Chondrocyte (in vitro differentiated cells): ENCODE measurements at regions not wholly inside any gene's neighbourhood (a gene's known extent, or its start where the extent isn't known, plus 50 kb on each side); places are given as distances from the start of the nearest gene placed in this dataset.
"Not testable (repeated sequence)": the region's sequence is repeated elsewhere in the genome, so short reads cannot be mapped to it uniquely, and the experiment has no call there.

ENCODE experiments used
- DNase-seq: peaks from one replicate; pipeline ENCODE4 v3.0.0; 2021; ENCODE audit warnings: mixed read lengths, low spot score
- H3K27ac Mint-ChIP-seq: one replicate; pipeline ENCODE4 v1.8.0; 2021; ENCODE audit warnings: mild to moderate bottlenecking, moderate library complexity, mixed read lengths; ENCODE audit not compliant: unreplicated experiment
- H3K27me3 Mint-ChIP-seq: 2 replicates; pipeline ENCODE4 v1.8.0; 2021; ENCODE audit warnings: low read depth, mixed read lengths
- H3K36me3 Mint-ChIP-seq: 2 replicates; pipeline ENCODE4 v1.8.0; 2021; ENCODE audit warnings: low read depth, mixed read lengths
- H3K4me1 Mint-ChIP-seq: 2 replicates; pipeline ENCODE4 v1.8.0; 2021; ENCODE audit warnings: low read depth, mild to moderate bottlenecking, mixed read lengths
- H3K4me3 Mint-ChIP-seq: one replicate; pipeline ENCODE4 v1.8.0; 2021; ENCODE audit warnings: mild to moderate bottlenecking, moderate library complexity, mixed read lengths; ENCODE audit not compliant: unreplicated experiment
- H3K9me3 Mint-ChIP-seq: 2 replicates; pipeline ENCODE4 v1.8.0; 2021; ENCODE audit warnings: low read depth, mixed read lengths
- TF ChIP-seq, protein P1 (sequence below): fragments of 200-600 bp; sonication (generic); IDR thresholded peaks from 2 replicates; pipeline ENCODE4 v1.5.0; 2021; ENCODE audit warnings: antibody characterized with exemption, mild to moderate bottlenecking, moderate library complexity

DNA sequence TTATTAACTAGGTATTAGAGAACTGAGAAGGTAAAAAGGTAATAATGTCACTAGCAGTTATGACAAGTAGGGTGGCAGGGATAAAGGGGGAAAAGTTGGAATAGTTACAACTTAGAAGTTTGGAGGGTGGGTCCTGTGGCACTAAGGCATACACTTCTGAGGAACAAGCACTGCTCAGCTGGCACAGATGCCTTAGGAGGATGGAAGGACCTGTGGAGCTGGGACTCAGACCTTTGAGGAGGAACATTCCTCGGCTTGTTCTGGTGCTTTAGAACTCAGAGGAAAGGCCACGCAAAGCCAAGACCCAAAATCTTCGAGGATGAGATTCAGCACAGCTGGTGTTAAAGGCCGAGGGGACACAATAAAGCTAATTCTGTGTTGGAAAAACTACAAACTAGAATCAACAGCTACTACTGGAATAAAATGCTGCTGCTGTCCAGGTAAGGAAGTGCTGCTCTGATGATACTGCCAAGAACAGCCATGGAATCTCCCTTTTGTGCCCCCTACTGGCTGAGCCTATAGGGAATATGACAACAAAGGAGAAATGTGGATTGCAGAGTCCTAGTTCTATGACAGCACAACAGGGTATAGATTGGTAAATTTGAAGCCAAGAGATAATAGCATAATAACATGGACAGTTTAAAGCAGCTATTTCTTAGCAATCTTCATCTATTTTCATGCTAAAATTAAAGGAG is 126.7 kb downstream of the SLC25A46 start:
- Mint-ChIP-seq H3K27me3 (peaks cover 27% of the 10 kb centered on the region), H3K27ac (no peak overlapping the region), H3K4me3 (no peak overlapping the region), H3K4me1 (no peaks in the 10 kb centered on the region), H3K36me3 (no peaks in the 10 kb centered on the region), H3K9me3 (peaks cover 2% of the 10 kb centered on the region)
- no peak for DNase-seq
- TF ChIP-seq, protein P1, sequence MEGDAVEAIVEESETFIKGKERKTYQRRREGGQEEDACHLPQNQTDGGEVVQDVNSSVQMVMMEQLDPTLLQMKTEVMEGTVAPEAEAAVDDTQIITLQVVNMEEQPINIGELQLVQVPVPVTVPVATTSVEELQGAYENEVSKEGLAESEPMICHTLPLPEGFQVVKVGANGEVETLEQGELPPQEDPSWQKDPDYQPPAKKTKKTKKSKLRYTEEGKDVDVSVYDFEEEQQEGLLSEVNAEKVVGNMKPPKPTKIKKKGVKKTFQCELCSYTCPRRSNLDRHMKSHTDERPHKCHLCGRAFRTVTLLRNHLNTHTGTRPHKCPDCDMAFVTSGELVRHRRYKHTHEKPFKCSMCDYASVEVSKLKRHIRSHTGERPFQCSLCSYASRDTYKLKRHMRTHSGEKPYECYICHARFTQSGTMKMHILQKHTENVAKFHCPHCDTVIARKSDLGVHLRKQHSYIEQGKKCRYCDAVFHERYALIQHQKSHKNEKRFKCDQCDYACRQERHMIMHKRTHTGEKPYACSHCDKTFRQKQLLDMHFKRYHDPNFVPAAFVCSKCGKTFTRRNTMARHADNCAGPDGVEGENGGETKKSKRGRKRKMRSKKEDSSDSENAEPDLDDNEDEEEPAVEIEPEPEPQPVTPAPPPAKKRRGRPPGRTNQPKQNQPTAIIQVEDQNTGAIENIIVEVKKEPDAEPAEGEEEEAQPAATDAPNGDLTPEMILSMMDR: peak; percentile 60

DNA sequence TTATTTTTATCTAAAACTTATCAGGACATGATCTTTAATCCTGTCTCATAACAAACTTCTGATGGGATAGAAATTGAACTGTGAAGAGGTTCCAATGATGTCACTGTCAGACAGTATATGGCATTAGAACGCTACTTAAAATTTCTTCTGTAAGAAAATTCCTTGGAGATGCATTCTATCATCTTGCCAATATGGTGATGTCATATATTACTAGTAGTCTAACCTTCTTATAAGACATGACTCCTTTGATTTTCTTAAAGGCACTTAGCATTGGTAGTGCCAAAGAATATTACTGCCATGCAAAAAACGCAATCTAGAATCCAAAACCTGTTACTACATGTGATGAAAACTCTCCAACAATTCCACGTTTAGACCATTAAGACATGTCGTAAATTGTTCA is 131.1 kb downstream of the SLC25A46 start:
- Mint-ChIP-seq H3K27me3 (peaks cover 19% of the 10 kb centered on the region), H3K27ac (no peak overlapping the region), H3K9me3 (peaks cover 2% of the 10 kb centered on the region), H3K36me3 (no peaks in the 10 kb centered on the region), H3K4me3 (no peak overlapping the region), H3K4me1 (no peaks in the 10 kb centered on the region)
- TF ChIP-seq, protein P1: no peak
- DNase-seq: no peak

DNA sequence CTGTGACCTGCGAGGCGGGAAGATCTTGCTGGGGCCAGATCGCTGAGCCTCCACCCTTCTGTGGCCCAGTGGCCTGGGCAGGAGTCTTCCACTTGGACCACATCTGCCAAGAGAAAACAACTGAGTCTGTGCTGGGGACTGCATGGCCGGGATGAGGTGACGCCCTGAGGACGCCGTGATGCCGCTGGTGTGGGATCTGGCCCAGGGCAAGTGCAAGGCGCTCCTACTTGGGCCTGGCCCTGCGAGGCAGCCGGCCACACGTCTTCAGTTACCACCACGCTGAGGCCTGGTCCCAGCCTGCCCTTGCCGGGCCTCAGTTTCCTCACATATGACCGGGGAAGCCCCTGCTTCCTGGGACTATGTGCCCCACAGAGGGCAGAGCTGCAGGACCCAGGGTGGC is 133.4 kb downstream of the SLC25A46 start:
- Mint-ChIP-seq H3K36me3 (no peaks in the 10 kb centered on the region), H3K27me3 (peaks cover 14% of the 10 kb centered on the region), H3K4me1 (no peaks in the 10 kb centered on the region), H3K9me3 (peaks cover 2% of the 10 kb centered on the region), H3K27ac (no peak overlapping the region), H3K4me3 (no peak overlapping the region)
- DNase-seq: peak; percentile 83
- TF ChIP-seq, protein P1: no peak

DNA sequence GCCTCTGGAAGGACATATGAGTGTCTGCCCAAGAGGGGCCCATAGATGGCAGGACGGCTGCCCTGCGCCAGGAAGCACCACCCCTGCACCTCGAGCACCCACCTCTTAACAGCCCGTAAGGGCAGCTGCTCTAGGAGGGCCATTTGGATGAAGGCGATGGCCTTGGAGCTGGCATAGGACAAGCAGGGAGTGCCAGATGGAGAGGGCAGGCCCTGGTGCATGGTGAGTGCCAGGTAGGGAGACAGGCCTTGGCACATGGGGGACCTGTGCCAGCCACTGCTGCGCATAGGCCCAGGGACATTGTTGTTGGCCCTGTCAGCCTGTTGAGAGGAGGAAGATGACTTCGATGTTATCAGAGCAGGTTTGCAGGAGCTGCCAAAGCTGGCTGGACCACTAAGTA is 134.2 kb downstream of the SLC25A46 start:
- Mint-ChIP-seq H3K27me3 (peaks cover 14% of the 10 kb centered on the region), H3K4me1 (no peaks in the 10 kb centered on the region), H3K9me3 (peaks cover 2% of the 10 kb centered on the region), H3K4me3 (no peak overlapping the region), H3K36me3 (no peaks in the 10 kb centered on the region), H3K27ac (no peak overlapping the region)
- DNase-seq: peak; percentile 71
- TF ChIP-seq, protein P1: no peak

DNA sequence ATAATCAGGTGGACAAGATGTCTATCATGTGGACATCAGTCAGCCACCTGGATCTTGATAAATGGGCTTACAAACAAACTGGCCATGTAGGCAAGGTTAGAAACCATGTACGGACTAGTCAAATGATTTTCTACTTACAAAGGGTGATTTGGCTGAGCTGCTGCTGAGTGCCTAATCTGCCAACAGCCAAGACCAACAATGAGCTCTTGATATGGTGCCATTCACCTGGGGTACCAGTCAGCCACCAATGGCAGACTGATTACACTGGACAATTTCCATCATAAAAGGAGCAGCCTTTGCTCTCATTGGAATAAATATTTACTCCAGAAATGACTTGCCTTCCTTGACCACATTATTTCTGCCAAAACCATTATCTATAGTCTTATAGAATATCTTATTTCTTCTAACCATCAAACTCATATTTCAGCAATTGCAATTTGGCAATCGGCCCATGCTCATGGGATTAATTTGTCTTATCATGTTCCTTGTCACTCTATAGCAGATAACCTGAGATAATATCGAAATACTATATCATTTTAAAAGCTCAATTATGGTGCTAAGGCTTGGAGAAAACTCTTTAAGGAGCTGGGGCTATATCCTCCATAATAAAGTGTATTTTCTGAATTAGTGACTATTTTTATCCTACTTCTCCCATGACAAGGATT is 135.1 kb downstream of the SLC25A46 start:
- no peak for DNase-seq
- no peaks in the 10 kb centered on the region for H3K9me3 Mint-ChIP-seq
- peaks cover 10% of the 10 kb centered on the region for H3K27me3 Mint-ChIP-seq
- no peak overlapping the region for H3K27ac Mint-ChIP-seq
- H3K4me1 Mint-ChIP-seq: no peaks in the 10 kb centered on the region
- no peak overlapping the region for H3K4me3 Mint-ChIP-seq
- H3K36me3 Mint-ChIP-seq: no peaks in the 10 kb centered on the region
- TF ChIP-seq, protein P1: no peak

DNA sequence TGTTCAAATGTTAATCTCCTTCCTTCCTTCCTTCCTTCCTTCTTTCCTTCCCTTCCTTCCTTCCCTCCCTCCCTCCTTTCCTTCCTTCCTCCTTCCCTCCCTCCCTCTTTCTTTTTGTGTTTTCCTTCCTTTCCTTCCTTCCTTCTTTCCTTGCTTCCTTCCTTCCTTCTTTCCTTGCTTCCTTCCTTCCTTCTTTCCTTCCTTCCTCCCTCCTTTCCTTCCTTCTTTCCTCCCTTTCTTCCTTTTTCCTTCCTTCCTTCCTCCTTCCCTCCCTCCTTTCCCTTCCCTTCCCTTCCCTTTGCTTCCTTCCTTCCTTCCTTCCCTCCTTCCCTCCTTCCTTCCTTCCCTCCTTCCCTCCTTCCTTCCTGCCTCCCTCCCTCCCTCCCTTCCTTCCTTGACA is 136.3 kb downstream of the SLC25A46 start:
- H3K27me3 Mint-ChIP-seq, H3K4me3 Mint-ChIP-seq, H3K27ac Mint-ChIP-seq, H3K9me3 Mint-ChIP-seq, DNase-seq, H3K4me1 Mint-ChIP-seq, H3K36me3 Mint-ChIP-seq: not testable (repeated sequence)
